Subcutaneous abdominal adipose tissue (tissue), 5 donors: ENCODE measurements at regions not wholly inside any gene's neighbourhood (a gene's known extent, or its start where the extent isn't known, plus 50 kb on each side); places are given as distances from the start of the nearest gene placed in this dataset.

ENCODE experiments used
- H3K27ac ChIP-seq: one replicate; pipeline ENCODE4 v1.7.0; 2013; ENCODE audit warnings: low read depth, mild to moderate bottlenecking, inconsistent platforms, low read length, moderate library complexity
- H3K27me3 ChIP-seq, 5 donors: one replicate each; pipeline ENCODE4 v1.7.0; 2013; ENCODE audit warnings: low read length in 5 of 5, inconsistent platforms in 1 of 5; ENCODE audit not compliant: control insufficient read depth in 5 of 5, insufficient read depth in 4 of 5
- H3K36me3 ChIP-seq, 5 donors: one replicate each; pipeline ENCODE4 v1.7.0; 2013; ENCODE audit warnings: low read length in 5 of 5; ENCODE audit not compliant: control insufficient read depth in 5 of 5, insufficient read depth in 5 of 5
- H3K4me1 ChIP-seq, 5 donors: one replicate each; pipeline ENCODE4 v1.7.0; 2013; ENCODE audit warnings: low read length in 5 of 5, mild to moderate bottlenecking in 3 of 5, moderate library complexity in 1 of 5; ENCODE audit not compliant: control insufficient read depth in 5 of 5, insufficient read depth in 5 of 5
- H3K4me3 ChIP-seq, 5 donors: one replicate each; pipeline ENCODE4 v1.7.0; 2013; ENCODE audit warnings: low read length in 5 of 5, low read depth in 1 of 5
- H3K9ac ChIP-seq, 5 donors: one replicate each; pipeline ENCODE4 v1.7.0; 2013; ENCODE audit warnings: low read length in 5 of 5, mild to moderate bottlenecking in 4 of 5, moderate library complexity in 3 of 5
- H3K9me3 ChIP-seq, 5 donors: one replicate each; pipeline ENCODE4 v1.7.0; 2013; ENCODE audit warnings: low read length in 5 of 5; ENCODE audit not compliant: control insufficient read depth in 5 of 5
- donor health status: healthy.
- donor health status: healthy.
- donor health status: healthy.
- donor health status: healthy.
- donor health status: healthy.

- Histone ChIP-seq H3K9ac (no peak overlapping the region), H3K4me3 (no peak overlapping the region), H3K4me1 (peaks cover 0 to 2% (median 0%) of the 10 kb centered on the region in 5 donors), H3K9me3 (no peaks in the 10 kb centered on the region), H3K36me3 (no peaks in the 10 kb centered on the region), H3K27ac (no peak overlapping the region), H3K27me3 (no peaks in the 10 kb centered on the region)
These were observed 125.4 kb downstream of the DYRK2 start for GRCh38 chr12:67773896-67774295.

- Histone ChIP-seq H3K4me3 (no peak overlapping the region), H3K36me3 (no peaks in the 10 kb centered on the region), H3K9ac (no peak overlapping the region), H3K9me3 (no peaks in the 10 kb centered on the region), H3K27ac (no peak overlapping the region), H3K4me1 (peaks cover 0 to 2% (median 0%) of the 10 kb centered on the region in 5 donors), H3K27me3 (no peaks in the 10 kb centered on the region)
These were observed 126.5 kb downstream of the DYRK2 start for GRCh38 chr12:67774983-67775587.

DNA sequence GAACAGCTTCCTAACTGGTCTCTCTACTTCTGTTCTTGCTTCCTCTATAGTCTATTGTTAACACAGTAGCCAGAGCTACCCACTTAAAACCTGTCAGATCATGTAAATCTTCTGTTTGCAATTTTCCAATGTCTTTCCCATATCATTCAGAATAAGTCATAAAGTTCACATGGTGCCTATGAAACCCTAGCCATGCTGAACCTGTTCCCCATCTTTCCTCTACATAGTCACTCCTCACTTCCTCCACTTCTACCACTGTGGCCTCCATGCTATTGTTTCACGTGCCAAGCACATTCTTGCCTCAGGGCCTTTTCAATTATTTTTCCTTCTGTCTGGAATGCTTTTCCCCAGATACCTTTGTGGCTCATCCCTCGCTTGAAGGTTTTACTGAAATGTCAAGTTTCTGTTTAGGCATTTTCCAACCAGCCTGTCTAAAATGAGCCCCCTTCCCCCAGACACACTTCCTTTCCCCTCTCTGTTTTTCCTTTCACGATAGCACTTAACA, 132.1 kb downstream of the DYRK2 start:
- H3K27ac ChIP-seq = no peak overlapping the region
- H3K4me1 ChIP-seq = peaks cover 0 to 10% (median 0%) of the 10 kb centered on the region in 5 donors
- no peaks in the 10 kb centered on the region for H3K27me3 ChIP-seq
- H3K4me3 ChIP-seq = no peak overlapping the region
- H3K9me3 ChIP-seq = no peaks in the 10 kb centered on the region
- H3K36me3 ChIP-seq = no peaks in the 10 kb centered on the region
- H3K9ac ChIP-seq = no peak overlapping the region

DNA sequence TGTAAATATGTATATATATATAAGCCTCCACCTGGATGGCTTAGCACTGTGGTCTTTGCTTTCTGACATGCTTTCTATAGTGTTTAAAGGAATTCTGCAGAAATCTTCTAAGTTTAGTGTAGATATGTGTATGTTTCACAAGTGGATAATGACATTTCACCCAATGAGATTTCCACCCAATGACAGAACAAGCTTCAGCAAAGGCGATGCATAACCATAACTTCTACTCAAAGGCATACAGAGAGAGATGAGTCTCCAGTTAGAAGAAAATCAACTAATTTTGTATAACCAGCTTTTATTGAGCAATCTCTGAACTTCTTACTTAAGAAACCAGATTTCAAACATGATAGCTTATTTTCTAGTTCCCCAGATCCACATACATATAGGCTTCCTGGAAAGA, 134.0 kb downstream of the DYRK2 start:
- H3K27ac ChIP-seq = no peak overlapping the region
- no peaks in the 10 kb centered on the region for H3K9me3 ChIP-seq
- no peak overlapping the region for H3K4me3 ChIP-seq
- no peaks in the 10 kb centered on the region for H3K27me3 ChIP-seq
- no peak overlapping the region for H3K9ac ChIP-seq
- H3K36me3 ChIP-seq = no peaks in the 10 kb centered on the region
- H3K4me1 ChIP-seq = peaks cover 0 to 10% (median 0%) of the 10 kb centered on the region in 5 donors

GRCh38 chr12:67783393-67783792, 134.8 kb downstream of the DYRK2 start:
- Histone ChIP-seq H3K4me1 (peaks cover 0 to 10% (median 0%) of the 10 kb centered on the region in 5 donors), H3K27ac (no peak overlapping the region), H3K4me3 (no peak overlapping the region), H3K9me3 (no peaks in the 10 kb centered on the region), H3K27me3 (no peaks in the 10 kb centered on the region), H3K36me3 (no peaks in the 10 kb centered on the region), H3K9ac (no peak overlapping the region)

- Histone ChIP-seq H3K4me1 (peaks cover 0 to 10% (median 0%) of the 10 kb centered on the region in 5 donors), H3K9me3 (no peaks in the 10 kb centered on the region), H3K9ac (no peak overlapping the region), H3K27ac (no peak overlapping the region), H3K4me3 (no peak overlapping the region), H3K36me3 (no peaks in the 10 kb centered on the region), H3K27me3 (no peaks in the 10 kb centered on the region)
These were observed 136.3 kb downstream of the DYRK2 start for GRCh38 chr12:67784831-67785230.

- Histone ChIP-seq H3K27me3 (no peaks in the 10 kb centered on the region), H3K9me3 (no peaks in the 10 kb centered on the region), H3K4me1 (peaks cover 0 to 10% (median 0%) of the 10 kb centered on the region in 5 donors), H3K9ac (no peak overlapping the region), H3K4me3 (no peak overlapping the region), H3K36me3 (no peaks in the 10 kb centered on the region), H3K27ac (no peak overlapping the region)
These were observed 137.5 kb downstream of the DYRK2 start for GRCh38 chr12:67786086-67786485.

DNA sequence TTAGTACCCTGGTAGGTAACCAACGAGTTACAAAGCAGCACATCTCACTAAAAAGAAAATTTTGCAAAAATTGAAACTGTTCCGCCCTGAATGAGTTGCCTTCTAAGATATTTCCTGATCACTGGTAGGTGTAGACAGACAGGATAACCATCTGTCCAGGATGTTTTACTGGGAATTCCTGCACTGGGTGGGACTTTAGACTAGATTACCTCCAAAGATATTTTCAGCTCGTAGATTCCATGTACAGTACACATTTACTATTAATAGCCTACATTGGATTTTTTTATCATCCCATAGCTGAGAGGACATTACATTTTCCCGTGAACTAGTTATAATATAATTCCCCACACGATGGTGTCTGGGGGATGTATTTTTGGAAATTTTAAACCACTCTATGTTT, 139.6 kb downstream of the DYRK2 start:
- H3K4me3 ChIP-seq = no peak overlapping the region
- no peak overlapping the region for H3K27ac ChIP-seq
- no peak overlapping the region for H3K9ac ChIP-seq
- peaks cover 0 to 4% (median 0%) of the 10 kb centered on the region in 5 donors for H3K9me3 ChIP-seq
- H3K4me1 ChIP-seq = peaks cover 0 to 9% (median 0%) of the 10 kb centered on the region in 5 donors
- no peaks in the 10 kb centered on the region for H3K27me3 ChIP-seq
- no peaks in the 10 kb centered on the region for H3K36me3 ChIP-seq

GRCh38 chr12:67789266-67789665, 140.7 kb downstream of the DYRK2 start:
- no peaks in the 10 kb centered on the region for H3K27me3 ChIP-seq
- H3K9me3 ChIP-seq = peaks cover 0 to 4% (median 0%) of the 10 kb centered on the region in 5 donors
- H3K4me3 ChIP-seq = no peak overlapping the region
- no peak overlapping the region for H3K9ac ChIP-seq
- H3K4me1 ChIP-seq = no peaks in the 10 kb centered on the region
- no peaks in the 10 kb centered on the region for H3K36me3 ChIP-seq
- no peak overlapping the region for H3K27ac ChIP-seq

DNA sequence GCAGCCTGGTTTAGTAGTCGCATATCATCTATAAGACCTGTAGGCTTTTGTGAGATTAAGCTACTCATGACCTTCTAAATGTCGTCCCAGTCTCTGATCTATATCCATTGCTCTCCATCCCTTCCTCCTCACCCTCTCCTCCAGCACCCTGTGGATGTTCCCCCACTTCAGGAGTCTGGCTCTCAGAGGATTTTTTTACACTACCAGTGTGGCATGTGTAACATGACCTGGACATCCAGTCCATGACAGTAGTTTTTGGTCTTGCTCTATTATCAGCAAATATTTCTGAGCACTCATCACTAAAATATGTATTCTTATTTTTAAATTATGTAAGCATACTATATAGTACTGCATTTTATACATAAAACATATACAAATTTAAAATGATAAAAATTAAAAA, 142.1 kb downstream of the DYRK2 start:
- H3K9me3 ChIP-seq = peaks cover 0 to 4% (median 0%) of the 10 kb centered on the region in 5 donors
- H3K4me3 ChIP-seq = no peak overlapping the region
- no peak overlapping the region for H3K27ac ChIP-seq
- H3K9ac ChIP-seq = no peak overlapping the region
- H3K27me3 ChIP-seq = no peaks in the 10 kb centered on the region
- H3K36me3 ChIP-seq = no peaks in the 10 kb centered on the region
- H3K4me1 ChIP-seq = no peaks in the 10 kb centered on the region
